HEK293 (cell line): ENCODE measurements at regions not wholly inside any gene's neighbourhood (a gene's known extent, or its start where the extent isn't known, plus 50 kb on each side); places are given as distances from the start of the nearest gene placed in this dataset.

Experiments
- BCL11B ChIP-seq: fragments of 450-650 bp; formaldehyde crosslinking; IDR thresholded peaks from 2 replicates; pipeline ENCODE4 v1.5.1; 2016; ENCODE audit warnings: low read depth, missing biosample characterization, missing genetic modification characterization
- EGR2 ChIP-seq: fragments of 450-650 bp; formaldehyde crosslinking; IDR thresholded peaks from 2 replicates; pipeline ENCODE4 v1.5.1; 2016; ENCODE audit warnings: low read depth, missing biosample characterization, missing genetic modification characterization
- ELK4 ChIP-seq: IDR thresholded peaks from 2 replicates; pipeline ENCODE4 v1.6.1; 2011; ENCODE audit warnings: mild to moderate bottlenecking, low read depth, low read length, borderline replicate concordance
- KLF17 ChIP-seq: fragments of 450-650 bp; formaldehyde crosslinking; IDR thresholded peaks from 2 replicates; pipeline ENCODE4 v1.5.1; 2016; ENCODE audit warnings: missing biosample characterization, missing genetic modification characterization
- MZF1 ChIP-seq: fragments of 450-650 bp; formaldehyde crosslinking; IDR thresholded peaks from 2 replicates; pipeline ENCODE4 v1.5.1; 2017; ENCODE audit warnings: missing biosample characterization, missing genetic modification characterization, borderline replicate concordance
- OSR2 ChIP-seq: fragments of 450-650 bp; formaldehyde crosslinking; IDR thresholded peaks from 2 replicates; pipeline ENCODE4 v1.5.1; 2016; ENCODE audit warnings: missing biosample characterization, missing genetic modification characterization
- TCF7L2 ChIP-seq: IDR thresholded peaks from 2 replicates; pipeline ENCODE4 v1.6.1; 2011; ENCODE audit warnings: low read depth, mild to moderate bottlenecking, inconsistent platforms, low read length, moderate library complexity, borderline replicate concordance
- ZBTB26 ChIP-seq: fragments of 450-650 bp; formaldehyde crosslinking; optimal IDR thresholded peaks from 2 replicates; pipeline ENCODE3; 2016; ENCODE audit warnings: missing biosample characterization, mild to moderate bottlenecking, missing genetic modification characterization
- ZBTB48 ChIP-seq: fragments of 450-650 bp; formaldehyde crosslinking; IDR thresholded peaks from 2 replicates; pipeline ENCODE4 v1.5.1; 2016; ENCODE audit warnings: missing biosample characterization, missing genetic modification characterization
- ZNF114 ChIP-seq: fragments of 450-650 bp; formaldehyde crosslinking; IDR thresholded peaks from 2 replicates; pipeline ENCODE4 v1.5.0; 2017; ENCODE audit warnings: missing biosample characterization, missing genetic modification characterization
- ZNF214 ChIP-seq: fragments of 450-650 bp; formaldehyde crosslinking; IDR thresholded peaks from 2 replicates; pipeline ENCODE4 v1.5.1; 2017; ENCODE audit warnings: missing biosample characterization, mild to moderate bottlenecking, missing genetic modification characterization, borderline replicate concordance
- ZNF23 ChIP-seq: fragments of 450-650 bp; formaldehyde crosslinking; IDR thresholded peaks from 2 replicates; pipeline ENCODE4 v1.5.1; 2016; ENCODE audit warnings: missing biosample characterization, missing genetic modification characterization, borderline replicate concordance
- ZNF26 ChIP-seq: fragments of 450-650 bp; formaldehyde crosslinking; IDR thresholded peaks from 2 replicates; pipeline ENCODE4 v1.5.1; 2016; ENCODE audit warnings: missing biosample characterization, missing genetic modification characterization
- ZNF302 ChIP-seq: fragments of 450-650 bp; formaldehyde crosslinking; IDR thresholded peaks from 2 replicates; pipeline ENCODE4 v1.5.1; 2016; ENCODE audit warnings: missing biosample characterization, missing genetic modification characterization, low read depth
- ZNF354C ChIP-seq: fragments of 450-650 bp; formaldehyde crosslinking; IDR thresholded peaks from 2 replicates; pipeline ENCODE4 v1.5.1; 2016; ENCODE audit warnings: missing biosample characterization, missing genetic modification characterization, low read depth, borderline replicate concordance
- ZNF48 ChIP-seq: fragments of 450-650 bp; formaldehyde crosslinking; IDR thresholded peaks from 2 replicates; pipeline ENCODE4 v1.5.1; 2016; ENCODE audit warnings: missing biosample characterization, missing genetic modification characterization
- ZNF501 ChIP-seq: fragments of 450-650 bp; formaldehyde crosslinking; IDR thresholded peaks from 2 replicates; pipeline ENCODE4 v1.5.1; 2016; ENCODE audit warnings: missing biosample characterization, missing genetic modification characterization
- ZNF513 ChIP-seq: fragments of 450-650 bp; IDR thresholded peaks from 2 replicates; pipeline ENCODE4 v1.5.1; 2018; ENCODE audit warnings: missing biosample characterization, missing genetic modification characterization
- ZNF518A ChIP-seq: fragments of 450-650 bp; formaldehyde crosslinking; conservative IDR thresholded peaks from 2 replicates; pipeline ENCODE4 v1.5.1; 2016; ENCODE audit warnings: low read depth, missing biosample characterization, missing genetic modification characterization
- ZNF529 ChIP-seq: fragments of 450-650 bp; formaldehyde crosslinking; IDR thresholded peaks from 2 replicates; pipeline ENCODE4 v1.5.1; 2017; ENCODE audit warnings: missing genetic modification characterization, missing biosample characterization; ENCODE audit not compliant: insufficient replicate concordance
- ZNF548 ChIP-seq: fragments of 450-650 bp; formaldehyde crosslinking; IDR thresholded peaks from 2 replicates; pipeline ENCODE4 v1.5.1; 2016; ENCODE audit warnings: missing biosample characterization, missing genetic modification characterization
- ZNF560 ChIP-seq: fragments of 450-650 bp; formaldehyde crosslinking; IDR thresholded peaks from 2 replicates; pipeline ENCODE4 v1.5.1; 2017; ENCODE audit warnings: missing biosample characterization, missing genetic modification characterization, borderline replicate concordance
- ZNF624 ChIP-seq: fragments of 450-650 bp; formaldehyde crosslinking; IDR thresholded peaks from 2 replicates; pipeline ENCODE4 v1.5.1; 2017; ENCODE audit warnings: missing biosample characterization, missing genetic modification characterization
- ZNF677 ChIP-seq: fragments of 450-650 bp; IDR thresholded peaks from 2 replicates; pipeline ENCODE4 v1.5.0; 2018; ENCODE audit warnings: missing biosample characterization, mild to moderate bottlenecking, missing genetic modification characterization, moderate library complexity
- ZNF707 ChIP-seq: fragments of 450-650 bp; formaldehyde crosslinking; IDR thresholded peaks from 2 replicates; pipeline ENCODE4 v1.5.1; 2016; ENCODE audit warnings: missing biosample characterization, missing genetic modification characterization
- ZNF76 ChIP-seq: fragments of 450-650 bp; formaldehyde crosslinking; IDR thresholded peaks from 2 replicates; pipeline ENCODE4; 2016; ENCODE audit warnings: low read depth, missing biosample characterization, missing genetic modification characterization, borderline replicate concordance
- ZNF792 ChIP-seq: fragments of 450-650 bp; formaldehyde crosslinking; IDR thresholded peaks from 2 replicates; pipeline ENCODE4 v1.5.1; 2016; ENCODE audit warnings: missing biosample characterization, missing genetic modification characterization

GRCh38 chr5:174520420-174521396 is 203.7 kb upstream of the MSX2 start (continued):
- no peak for TF ChIP-seq ZNF513
- no peak for TF ChIP-seq ZNF48 (tag by site-specific recombination)
- TF ChIP-seq ZNF792 (tag by site-specific recombination), result no peak
- no peak for TF ChIP-seq ZNF707 (tag by site-specific recombination)
- TF ChIP-seq ZNF548 (tag by site-specific recombination), result no peak
- no peak for TF ChIP-seq MZF1 (tag by site-specific recombination)
- TF ChIP-seq ZNF518A (tag by site-specific recombination), result peak; percentile 44
- TF ChIP-seq ZNF114 (tag by site-specific recombination), result no peak
- TF ChIP-seq ZNF560 (tag by site-specific recombination), result no peak
- peak; percentile 89 for TF ChIP-seq OSR2 (tag by site-specific recombination)
- TF ChIP-seq ZNF23 (tag by site-specific recombination), result no peak
- TF ChIP-seq ZBTB48 (tag by site-specific recombination), result peak; percentile 39; the same call in 1 of the 2 replicates
- TF ChIP-seq ZNF677 (tag by site-specific recombination), result no peak
- no peak for TF ChIP-seq ZNF624 (tag by site-specific recombination)
- no peak for TF ChIP-seq ELK4
- no peak for TF ChIP-seq ZBTB26 (tag by site-specific recombination)
- no peak for TF ChIP-seq ZNF302 (tag by site-specific recombination)
- TF ChIP-seq ZNF529 (tag by site-specific recombination), result no peak
- TF ChIP-seq TCF7L2, result peak; percentile 96
- TF ChIP-seq ZNF354C (tag by site-specific recombination), result no peak
- no peak for TF ChIP-seq ZNF501 (tag by site-specific recombination)
- no peak for TF ChIP-seq ZNF26 (tag by site-specific recombination)
- 0 out of 2 replicates have a peak, but pooled peaks have one; percentile 15 for TF ChIP-seq EGR2
- TF ChIP-seq ZNF214 (tag by site-specific recombination), result no peak
- no peak for TF ChIP-seq ZNF76 (tag by site-specific recombination)
- TF ChIP-seq BCL11B, result no peak
- TF ChIP-seq KLF17 (tag by site-specific recombination), result peak; percentile 97
